ENCODE measurements at regions not wholly inside any gene's neighbourhood (a gene's known extent, or its start where the extent isn't known, plus 50 kb on each side); places are given as distances from the start of the nearest gene placed in this dataset.

GRCh38 chr3:35426366-35426958 is 212.9 kb upstream of the ARPP21 start:
- Histone ChIP-seq H3K27me3 (ENCODE audit: insufficient read depth, low read depth) (no peaks in the 10 kb centered on the region), H3K27ac (no peak overlapping the region), H3K4me3 (no peak overlapping the region), H3F3A (ENCODE audit: insufficient read depth, low read depth) (no peaks in the 10 kb centered on the region), H4K20me1 (ENCODE audit: insufficient read depth) (no peaks in the 10 kb centered on the region), H3K36me3 (ENCODE audit: low read depth) (no peaks in the 10 kb centered on the region), H3K9me3 (ENCODE audit: insufficient read depth, low read depth) (no peaks in the 10 kb centered on the region), H3K9me2 (ENCODE audit: insufficient read depth) (no peaks in the 10 kb centered on the region), H3K4me1 (replicated peaks; ENCODE audit: insufficient read depth) (no peaks in the 10 kb centered on the region), H3K4me2 (no peak overlapping the region), H3K79me2 (ENCODE audit: low read depth) (no peaks in the 10 kb centered on the region), H2AFZ (no peak overlapping the region)
- intact Hi-C loops (cut with micrococcal nuclease; ENCODE audit: unreplicated experiment) = no loop called here
- POLR2A ChIA-PET (ENCODE audit: unreplicated experiment) = no interaction called here
- BruUV-seq (replicated peaks) = no TSS peak
- TF ChIP-seq CTCF (conservative IDR thresholded peaks at IDR 0.05) (no peak), EZH2 (IDR thresholded peaks at IDR 0.05; ENCODE audit: low read depth) (no peak)
- CTCF ChIA-PET = no interaction called here
- no peak for DNase-seq

GRCh38 chr3:35437381-35437780 is 201.9 kb upstream of the ARPP21 start:
- BruUV-seq (replicated peaks) = no TSS peak
- Histone ChIP-seq H3K27me3 (ENCODE audit: insufficient read depth, low read depth) (no peaks in the 10 kb centered on the region), H3K79me2 (ENCODE audit: low read depth) (no peaks in the 10 kb centered on the region), H3K9me3 (ENCODE audit: insufficient read depth, low read depth) (no peaks in the 10 kb centered on the region), H3K9me2 (ENCODE audit: insufficient read depth) (no peaks in the 10 kb centered on the region), H3K27ac (no peak overlapping the region), H3K4me1 (replicated peaks; ENCODE audit: insufficient read depth) (no peaks in the 10 kb centered on the region), H3K36me3 (ENCODE audit: low read depth) (no peaks in the 10 kb centered on the region), H3K4me3 (no peak overlapping the region), H3K4me2 (no peak overlapping the region), H4K20me1 (ENCODE audit: insufficient read depth) (no peaks in the 10 kb centered on the region), H2AFZ (no peak overlapping the region), H3F3A (ENCODE audit: insufficient read depth, low read depth) (no peaks in the 10 kb centered on the region)
- intact Hi-C loops (cut with micrococcal nuclease; ENCODE audit: unreplicated experiment) = no loop called here
- ChIA-PET POLR2A (ENCODE audit: unreplicated experiment) (no interaction called here), CTCF (no interaction called here)
- no peak for DNase-seq
- TF ChIP-seq EZH2 (IDR thresholded peaks at IDR 0.05; ENCODE audit: low read depth) (no peak), CTCF (conservative IDR thresholded peaks at IDR 0.05) (no peak)

- POLR2A ChIA-PET (ENCODE audit: unreplicated experiment) = no interaction called here
- H3K4me1 ChIP-seq (replicated peaks; ENCODE audit: insufficient read depth) = no peaks in the 10 kb centered on the region
- DNase-seq = no peak
- CTCF ChIA-PET = no interaction called here
- no peaks in the 10 kb centered on the region for H3K27me3 ChIP-seq (ENCODE audit: insufficient read depth, low read depth)
- no peaks in the 10 kb centered on the region for H3F3A ChIP-seq (ENCODE audit: insufficient read depth, low read depth)
- H3K27ac ChIP-seq = no peak overlapping the region
- TF ChIP-seq CTCF (conservative IDR thresholded peaks at IDR 0.05) = no peak
- TF ChIP-seq EZH2 (IDR thresholded peaks at IDR 0.05; ENCODE audit: low read depth) = no peak
- H3K36me3 ChIP-seq (ENCODE audit: low read depth) = no peaks in the 10 kb centered on the region
- H2AFZ ChIP-seq = no peak overlapping the region
- BruUV-seq (replicated peaks) = no TSS peak
- no peaks in the 10 kb centered on the region for H3K79me2 ChIP-seq (ENCODE audit: low read depth)
- H3K4me2 ChIP-seq = no peak overlapping the region
- H4K20me1 ChIP-seq (ENCODE audit: insufficient read depth) = no peaks in the 10 kb centered on the region
- no peaks in the 10 kb centered on the region for H3K9me3 ChIP-seq (ENCODE audit: insufficient read depth, low read depth)
- H3K9me2 ChIP-seq (ENCODE audit: insufficient read depth) = no peaks in the 10 kb centered on the region
- no peak overlapping the region for H3K4me3 ChIP-seq
- intact Hi-C loops (cut with micrococcal nuclease; ENCODE audit: unreplicated experiment) = no loop called here
These were observed 201.2 kb upstream of the ARPP21 start for GRCh38 chr3:35438101-35438500.
